ENCODE measurements at regions not wholly inside any gene's neighbourhood (a gene's known extent, or its start where the extent isn't known, plus 50 kb on each side); places are given as distances from the start of the nearest gene placed in this dataset.

DNA sequence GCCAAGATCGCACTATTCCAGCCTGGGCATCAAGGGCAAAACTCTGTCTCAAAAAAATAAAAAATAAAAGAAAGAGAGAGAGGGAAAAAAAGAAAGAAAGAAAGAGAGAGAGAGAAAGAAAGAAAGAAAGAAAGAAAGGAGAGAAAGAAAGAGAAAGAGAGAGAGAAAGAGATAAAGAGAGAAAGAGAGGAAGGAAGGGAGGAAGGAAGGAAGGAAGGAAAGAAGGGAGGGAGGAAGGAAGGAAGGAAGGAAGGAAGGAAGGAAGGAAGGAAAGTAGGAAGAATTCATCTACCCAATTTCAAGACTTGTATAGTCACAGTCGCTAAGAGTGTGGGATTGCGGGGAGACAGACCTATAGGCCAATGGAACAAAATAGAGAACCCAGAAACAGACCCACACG lies 290.6 kb downstream of the NPHP4 start:
- no peak for DNase-seq (ENCODE audit: low spot score)
- Histone ChIP-seq H4K20me1 (ENCODE audit: low read depth) (no peaks in the 10 kb centered on the region), H3F3A (ENCODE audit: low read depth) (no peaks in the 10 kb centered on the region), H3K36me3 (no peaks in the 10 kb centered on the region), H3K9ac (no peak overlapping the region), H3K27ac (no peak overlapping the region), H3K79me2 (ENCODE audit: low read depth) (no peaks in the 10 kb centered on the region), H2AFZ (replicated peaks) (no peak overlapping the region), H3K9me3 (ENCODE audit: low read depth) (no peaks in the 10 kb centered on the region), H3K4me2 (no peak overlapping the region), H3K27me3 (no peaks in the 10 kb centered on the region), H3K4me3 (no peak overlapping the region), H3K4me1 (no peaks in the 10 kb centered on the region)
- TF ChIP-seq EZH2phosphoT487 (IDR thresholded peaks at IDR 0.05) (no peak), EZH2 (IDR thresholded peaks at IDR 0.05) (no peak)
- Mint-ChIP-seq H3K4me1 (peaks cover 19% of the 10 kb centered on the region), H3K36me3 (no peaks in the 10 kb centered on the region), H3K27ac (no peak overlapping the region), H3K4me3 (no peak overlapping the region), H3K27me3 (ENCODE audit: insufficient read depth, low read depth) (peaks cover 12% of the 10 kb centered on the region), H3K9me3 (peaks cover 5% of the 10 kb centered on the region)

GRCh38 chr1:5693568-5693967 lies 298.7 kb downstream of the NPHP4 start:
- Histone ChIP-seq H3K4me3 (no peak overlapping the region), H3K9ac (no peak overlapping the region), H4K20me1 (ENCODE audit: low read depth) (no peaks in the 10 kb centered on the region), H3K4me1 (no peaks in the 10 kb centered on the region), H3K27ac (no peak overlapping the region), H2AFZ (replicated peaks) (no peak overlapping the region), H3K79me2 (ENCODE audit: low read depth) (no peaks in the 10 kb centered on the region), H3K36me3 (no peaks in the 10 kb centered on the region), H3K4me2 (no peak overlapping the region), H3K9me3 (ENCODE audit: low read depth) (no peaks in the 10 kb centered on the region), H3F3A (ENCODE audit: low read depth) (no peaks in the 10 kb centered on the region), H3K27me3 (no peaks in the 10 kb centered on the region)
- peaks cover 15% of the 10 kb centered on the region for H3K4me1 Mint-ChIP-seq
- DNase-seq (ENCODE audit: low spot score) = no peak
- H3K27me3 Mint-ChIP-seq (ENCODE audit: insufficient read depth, low read depth) = peaks cover 9% of the 10 kb centered on the region
- TF ChIP-seq EZH2 (IDR thresholded peaks at IDR 0.05) (no peak), EZH2phosphoT487 (IDR thresholded peaks at IDR 0.05) (no peak), CTCF (IDR thresholded peaks at IDR 0.05) (no peak)
- no peaks in the 10 kb centered on the region for H3K9me3 Mint-ChIP-seq
- H3K36me3 Mint-ChIP-seq = no peaks in the 10 kb centered on the region
- no peak overlapping the region for H3K27ac Mint-ChIP-seq
- no peak overlapping the region for H3K4me3 Mint-ChIP-seq

- no peak overlapping the region for H3K4me3 Mint-ChIP-seq
- TF ChIP-seq CTCF (IDR thresholded peaks at IDR 0.05) = no peak
- TF ChIP-seq EZH2phosphoT487 (IDR thresholded peaks at IDR 0.05) = no peak
- TF ChIP-seq EZH2 (IDR thresholded peaks at IDR 0.05) = no peak
- DNase-seq (ENCODE audit: low spot score) = no peak
These were observed 299.6 kb downstream of the NPHP4 start for GRCh38 chr1:5692664-5693063.

GRCh38 chr1:5691795-5692509 lies 300.3 kb downstream of the NPHP4 start:
- no peaks in the 10 kb centered on the region for H4K20me1 ChIP-seq (ENCODE audit: low read depth)
- H3K79me2 ChIP-seq (ENCODE audit: low read depth) = no peaks in the 10 kb centered on the region
- Mint-ChIP-seq H3K36me3 (no peaks in the 10 kb centered on the region), H3K27ac (peak overlapping the region; percentile 68), H3K4me3 (no peak overlapping the region), H3K9me3 (no peaks in the 10 kb centered on the region), H3K27me3 (ENCODE audit: insufficient read depth, low read depth) (peaks cover 12% of the 10 kb centered on the region), H3K4me1 (peaks cover 18% of the 10 kb centered on the region)
- H3F3A ChIP-seq (ENCODE audit: low read depth) = no peaks in the 10 kb centered on the region
- H3K4me2 ChIP-seq = no peak overlapping the region
- H3K9me3 ChIP-seq (ENCODE audit: low read depth) = no peaks in the 10 kb centered on the region
- no peaks in the 10 kb centered on the region for H3K27me3 ChIP-seq
- peaks cover 12% of the 10 kb centered on the region for H3K4me1 ChIP-seq
- H3K27ac ChIP-seq = no peak overlapping the region
- no peak for DNase-seq (ENCODE audit: low spot score)
- TF ChIP-seq CTCF (IDR thresholded peaks at IDR 0.05) = no peak
- no peak for TF ChIP-seq EZH2 (IDR thresholded peaks at IDR 0.05)
- TF ChIP-seq EZH2phosphoT487 (IDR thresholded peaks at IDR 0.05) = no peak
- no peak overlapping the region for H2AFZ ChIP-seq (replicated peaks)
- no peaks in the 10 kb centered on the region for H3K36me3 ChIP-seq
- no peak overlapping the region for H3K4me3 ChIP-seq
- no peak overlapping the region for H3K9ac ChIP-seq

More at GRCh38 chr1:5692664-5693063, 299.6 kb downstream of the NPHP4 start:
- Histone ChIP-seq H3K4me1 (peaks cover 5% of the 10 kb centered on the region), H3K27me3 (no peaks in the 10 kb centered on the region), H3K4me2 (no peak overlapping the region), H3F3A (ENCODE audit: low read depth) (no peaks in the 10 kb centered on the region), H4K20me1 (ENCODE audit: low read depth) (no peaks in the 10 kb centered on the region), H3K79me2 (ENCODE audit: low read depth) (no peaks in the 10 kb centered on the region), H3K9me3 (ENCODE audit: low read depth) (no peaks in the 10 kb centered on the region), H3K9ac (no peak overlapping the region), H2AFZ (replicated peaks) (no peak overlapping the region), H3K27ac (no peak overlapping the region), H3K36me3 (no peaks in the 10 kb centered on the region), H3K4me3 (no peak overlapping the region)
- H3K27me3 Mint-ChIP-seq (ENCODE audit: insufficient read depth, low read depth) = peaks cover 12% of the 10 kb centered on the region
- no peak overlapping the region for H3K27ac Mint-ChIP-seq
- no peaks in the 10 kb centered on the region for H3K36me3 Mint-ChIP-seq
- H3K9me3 Mint-ChIP-seq = no peaks in the 10 kb centered on the region
- peaks cover 16% of the 10 kb centered on the region for H3K4me1 Mint-ChIP-seq

Data from neural progenitor cell (in vitro differentiated cells).